ENCODE measurements at regions not wholly inside any gene's neighbourhood (a gene's known extent, or its start where the extent isn't known, plus 50 kb on each side); places are given as distances from the start of the nearest gene placed in this dataset.

GRCh38 chr13:73283636-73284035, 224.8 kb downstream of the KLF5 start:
- DNase-seq = no peak

DNA sequence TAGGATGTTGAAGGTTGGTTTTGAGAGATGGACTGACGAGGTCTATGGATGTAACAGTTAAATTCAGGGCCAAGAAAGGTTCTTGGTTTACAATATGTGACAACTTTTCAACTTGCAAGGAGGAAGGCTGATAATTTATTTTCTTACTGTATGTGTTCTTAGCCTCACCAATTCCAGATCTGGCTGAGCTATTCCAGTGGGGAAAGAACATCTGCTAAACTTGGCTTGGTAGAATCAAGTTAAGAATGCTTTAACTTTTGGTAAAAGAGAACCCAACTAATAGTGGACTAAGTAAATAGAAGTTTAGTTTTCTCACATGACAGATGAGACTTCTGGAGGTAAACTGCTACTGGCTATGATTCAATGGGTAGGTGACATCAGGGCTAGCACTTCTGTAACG, 222.9 kb downstream of the KLF5 start:
- DNase-seq = no peak

DNA sequence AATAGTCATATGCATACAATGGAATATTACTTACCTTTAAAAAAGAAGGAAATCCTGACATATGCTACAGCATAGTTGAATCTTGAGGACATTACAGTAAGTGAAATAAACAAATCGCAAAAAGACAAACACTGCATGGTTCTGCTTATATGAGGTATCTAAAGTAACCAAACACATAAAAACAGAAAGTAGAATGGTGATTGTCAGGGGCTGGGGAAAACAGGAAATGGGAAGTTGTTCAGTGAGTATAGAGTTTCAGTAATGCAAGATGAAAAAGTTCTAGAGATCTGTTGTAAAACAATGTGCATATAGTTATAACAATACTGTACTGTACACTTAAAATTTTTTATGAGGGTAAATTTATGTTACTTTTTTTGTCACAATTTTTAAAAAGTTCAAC, 219.4 kb downstream of the KLF5 start:
- no peak for DNase-seq

- DNase-seq = no peak
Measured at GRCh38 chr13:73275163-73275562, 216.4 kb downstream of the KLF5 start.

DNA sequence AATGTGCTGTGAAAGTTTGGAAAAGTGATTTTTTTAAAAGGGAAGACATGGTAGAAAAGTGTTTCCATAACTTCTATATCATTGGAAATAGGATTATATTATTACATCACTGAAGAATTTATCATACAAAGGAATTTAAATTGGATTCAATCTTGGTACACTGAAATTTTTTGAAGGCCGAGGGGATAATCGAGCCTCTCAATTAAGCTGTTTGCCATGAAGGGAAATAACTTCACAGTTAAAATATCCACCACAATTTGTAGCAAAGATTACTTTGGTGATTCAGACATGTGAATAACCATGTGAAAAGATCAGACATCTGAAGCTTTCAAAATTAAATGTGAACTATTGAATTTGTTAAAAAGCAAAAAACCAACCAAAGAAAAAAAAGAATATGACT, 215.3 kb downstream of the KLF5 start:
- no peak for DNase-seq

DNA sequence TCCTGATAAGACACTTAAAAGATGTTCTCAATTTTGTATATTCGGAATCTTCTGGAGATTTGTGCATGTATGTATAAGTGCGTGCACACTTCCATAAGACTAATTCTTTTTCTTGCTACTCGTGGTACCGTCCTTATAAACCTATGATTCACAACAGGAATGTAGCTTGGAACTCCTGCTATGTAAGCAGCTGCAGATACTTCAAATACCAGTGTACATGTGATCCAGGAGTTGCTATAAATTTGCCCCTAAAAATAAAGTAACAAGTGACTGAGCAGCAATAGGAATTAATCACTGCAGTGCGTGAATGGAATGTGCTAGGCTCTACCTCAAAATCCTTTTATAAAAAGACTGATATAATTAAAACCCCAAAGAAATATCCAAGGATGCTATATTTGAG, 214.9 kb downstream of the KLF5 start:
- DNase-seq = no peak

GRCh38 chr13:73273276-73273675, 214.5 kb downstream of the KLF5 start:
- DNase-seq = no peak

DNA sequence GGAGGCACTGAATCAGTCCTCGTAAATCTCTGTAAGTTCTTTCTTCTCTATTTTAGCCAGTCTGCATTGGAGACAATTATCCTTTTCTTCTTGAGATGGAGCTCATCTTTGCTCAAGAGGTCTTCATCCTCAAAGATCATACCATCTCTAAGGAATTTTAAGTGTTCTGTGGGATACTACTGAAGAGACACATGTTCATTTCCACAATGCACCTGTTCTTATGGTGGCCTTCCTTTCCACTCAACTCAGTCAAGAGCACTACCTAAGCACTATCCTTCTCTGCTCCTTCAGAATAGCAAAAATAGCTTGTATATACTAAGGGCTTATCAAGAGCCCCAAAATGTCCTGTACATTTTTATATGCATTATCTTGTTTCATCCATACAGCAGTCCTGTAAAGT, 214.0 kb downstream of the KLF5 start:
- DNase-seq = no peak

DNA sequence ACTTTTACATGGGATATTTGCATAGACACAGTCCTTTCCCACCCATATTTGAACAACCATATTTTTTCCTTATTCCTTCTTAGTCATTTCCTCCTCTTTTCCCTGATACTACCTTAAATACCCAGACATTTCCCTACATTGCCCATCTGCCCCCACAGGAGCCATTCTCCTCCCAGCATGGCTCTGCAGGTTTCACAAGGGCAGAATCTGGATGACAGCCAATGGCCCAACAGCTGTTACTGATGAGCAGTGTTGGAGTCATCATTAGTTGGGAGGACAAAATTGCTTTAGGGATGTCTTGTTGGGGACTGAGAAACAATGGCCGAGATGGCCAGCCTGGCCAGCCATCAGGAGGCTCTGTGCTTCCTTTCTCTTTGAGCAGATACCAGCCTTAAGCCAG, 209.5 kb downstream of the KLF5 start:
- no peak for DNase-seq

DNA sequence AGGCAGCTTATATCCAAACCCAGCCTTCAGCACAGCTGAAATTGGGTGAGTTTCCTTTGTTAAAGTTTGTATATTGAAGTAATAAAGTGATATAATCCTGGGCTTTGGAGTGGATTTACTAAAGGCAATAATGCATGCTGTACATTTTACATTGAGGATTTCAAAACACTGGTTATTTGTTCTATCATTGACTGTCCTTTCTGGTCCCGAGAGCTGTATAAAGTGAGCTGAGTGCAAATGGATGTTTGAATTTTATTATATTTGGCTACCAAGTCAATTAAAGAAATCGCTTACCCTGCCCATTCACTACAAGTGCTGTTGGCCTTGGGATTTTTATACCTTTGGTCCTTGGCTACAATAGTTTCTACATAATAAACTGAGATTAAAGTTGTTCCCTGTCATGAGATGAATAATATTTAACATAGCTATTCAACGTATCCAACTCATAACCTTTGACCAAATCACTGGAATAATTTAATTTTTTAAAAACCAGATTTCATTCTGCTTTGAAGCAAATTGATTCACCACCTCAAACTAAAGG, 207.9 kb downstream of the KLF5 start:
- DNase-seq = no peak

DNA sequence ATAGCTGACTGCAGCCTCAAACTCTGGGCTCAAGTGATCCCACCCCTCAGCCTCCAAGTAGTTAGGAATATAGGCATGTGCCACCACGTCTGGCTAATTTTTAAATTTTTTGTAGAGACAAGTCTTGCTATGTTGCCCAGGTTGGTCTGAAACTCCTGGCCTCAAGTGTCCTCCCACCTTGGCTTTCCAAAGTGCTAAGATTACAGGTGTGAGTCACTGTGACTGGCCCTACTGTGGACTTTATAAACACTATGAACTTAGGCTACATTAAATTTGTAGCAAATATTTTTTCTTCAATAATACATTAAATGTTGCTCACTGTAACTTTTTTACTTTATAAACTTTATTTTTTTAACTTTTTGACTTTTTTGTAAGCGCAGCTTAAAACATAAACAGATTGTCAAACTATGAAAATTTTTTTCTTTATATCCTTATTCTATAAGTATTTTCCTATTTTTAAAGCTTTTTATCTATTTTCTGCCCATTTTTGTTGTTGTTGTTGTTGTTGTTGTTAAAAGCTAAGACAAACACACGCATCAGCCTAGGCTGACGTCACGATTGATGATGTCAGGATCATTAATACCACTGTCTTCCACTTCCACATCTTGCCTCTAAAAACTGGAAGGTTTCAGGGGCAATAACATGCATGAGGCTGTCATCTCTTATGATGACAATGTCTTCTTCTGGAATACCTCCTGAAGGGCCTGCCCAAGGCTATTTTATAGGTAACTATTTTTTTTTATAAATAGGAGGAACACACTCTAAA, 204.2 kb downstream of the KLF5 start:
- no peak for DNase-seq

DNA sequence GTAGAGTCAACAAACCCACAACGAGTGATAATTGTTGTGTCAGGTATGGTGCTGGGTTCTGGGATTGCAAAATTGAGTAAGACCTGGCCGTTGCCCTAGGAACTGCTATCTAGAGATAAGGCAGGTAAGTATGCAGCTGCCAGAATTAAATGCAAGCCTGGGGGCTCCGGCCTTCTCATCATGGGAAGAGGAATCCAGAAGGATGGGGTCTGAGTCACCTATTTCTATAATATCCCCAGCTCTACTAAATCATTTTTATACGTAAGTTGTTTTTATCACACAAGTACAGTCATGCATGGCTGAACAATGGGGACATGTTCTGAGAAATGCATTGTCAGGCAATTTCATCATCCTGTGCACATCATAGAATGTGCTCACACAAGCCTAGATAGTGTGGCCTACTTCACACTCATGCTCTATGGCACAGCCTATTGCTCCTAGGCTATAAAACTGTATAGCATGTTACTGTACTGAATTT, 203.0 kb downstream of the KLF5 start:
- DNase-seq = no peak

GRCh38 chr13:73259061-73260017, 200.5 kb downstream of the KLF5 start:
- DNase-seq = no peak

- peak; percentile 13 to 45 (median 36) for DNase-seq
Measured at GRCh38 chr13:73258406-73258805, 199.6 kb downstream of the KLF5 start.

DNA sequence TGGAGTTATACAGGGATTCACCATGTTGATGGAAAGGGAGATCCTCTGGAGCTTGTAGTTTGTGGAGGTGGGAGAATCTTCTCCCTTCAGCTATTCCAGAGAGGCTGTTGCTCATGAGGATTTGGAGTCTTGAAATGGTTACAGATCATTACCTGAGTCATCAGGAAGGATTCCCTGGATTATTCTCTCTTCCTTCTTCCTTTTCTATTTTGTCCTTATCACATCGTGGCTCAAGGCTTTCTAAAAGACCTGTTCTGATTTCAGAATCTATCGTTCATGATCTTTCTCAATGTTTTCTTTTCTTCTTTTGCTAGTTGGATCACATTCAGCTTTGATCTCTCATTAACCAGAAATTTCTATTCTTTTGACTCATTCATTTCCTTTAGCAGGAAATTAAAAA, 196.0 kb downstream of the KLF5 start:
- DNase-seq = no peak

DNA sequence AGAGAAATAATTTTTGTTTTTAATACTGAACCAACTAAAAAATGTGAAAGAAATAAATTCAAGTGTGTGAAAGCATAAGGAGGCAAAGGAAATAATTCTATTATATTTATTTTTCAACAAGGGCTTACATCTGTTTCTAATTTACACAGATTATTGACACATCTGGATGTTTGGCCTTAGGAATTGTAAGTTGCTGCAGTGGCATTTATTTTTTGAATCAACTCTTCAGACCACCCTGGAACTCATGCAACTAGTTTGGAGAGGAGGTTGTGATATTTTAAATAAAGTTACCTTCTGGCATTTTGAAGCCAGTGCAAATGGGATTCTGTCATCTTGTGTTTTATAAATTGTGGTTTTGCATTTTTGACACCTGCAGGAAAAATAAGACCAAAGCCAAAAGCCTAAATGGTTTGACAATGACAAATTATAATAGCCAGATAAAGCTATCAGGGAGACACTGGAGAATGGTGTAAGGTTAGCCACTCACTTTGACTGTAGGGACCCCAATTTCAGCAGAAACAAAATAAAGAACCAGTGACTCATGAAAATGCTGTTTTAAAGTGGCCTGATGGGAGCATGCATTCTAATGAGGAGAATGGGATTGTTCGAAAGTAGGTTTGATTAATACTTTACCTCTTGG, 192.9 kb downstream of the KLF5 start:
- no peak for DNase-seq

GRCh38 chr13:73250061-73250460, 191.3 kb downstream of the KLF5 start:
- peak in 3 of 4 experiments; percentile 14 to 22 (median 15) for DNase-seq

GRCh38 chr13:73248711-73249580, 190.1 kb downstream of the KLF5 start:
- no peak for DNase-seq

- no peak for DNase-seq
Measured at GRCh38 chr13:73248154-73248553, 189.3 kb downstream of the KLF5 start.

GRCh38 chr13:73245246-73245645, 186.4 kb downstream of the KLF5 start:
- DNase-seq = no peak

GRCh38 chr13:73244467-73244866, 185.7 kb downstream of the KLF5 start:
- DNase-seq = no peak

DNA sequence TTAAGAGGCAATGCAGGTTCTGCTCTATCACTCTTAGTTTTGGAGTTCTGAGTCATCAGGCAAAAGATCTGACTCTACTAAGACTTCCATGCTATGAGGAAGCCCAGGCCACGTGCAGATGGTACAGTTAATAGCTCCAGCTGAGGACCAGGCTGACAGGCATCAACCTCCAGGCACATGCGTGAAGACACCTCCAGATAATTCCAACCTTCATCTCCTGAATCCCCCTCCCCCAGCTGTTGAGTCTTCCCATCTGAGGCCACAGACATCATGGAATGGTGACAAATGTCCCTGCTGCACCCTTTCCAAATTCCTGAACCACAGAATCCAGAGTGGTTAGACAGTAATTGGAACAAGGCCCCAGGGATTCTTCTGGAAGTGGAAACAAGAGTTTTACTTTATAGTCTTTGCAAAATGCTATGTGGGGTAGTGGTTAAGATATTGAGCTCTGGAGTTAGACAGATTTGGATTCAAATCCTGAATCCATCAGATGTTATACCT, 183.8 kb downstream of the KLF5 start:
- DNase-seq = no peak
